ENCODE measurements at regions not wholly inside any gene's neighbourhood (a gene's known extent, or its start where the extent isn't known, plus 50 kb on each side); places are given as distances from the start of the nearest gene placed in this dataset.
A peak's percentile ranks its signal among the peaks of the same experiment; 100 is the strongest.
"Not testable (repeated sequence)": the region's sequence is repeated elsewhere in the genome, so short reads cannot be mapped to it uniquely, and the experiment has no call there.

GRCh38 chr2:87470381-87471380 is 277.2 kb upstream of the PLGLB2 start:
- H3K9me1 ChIP-seq (replicated peaks; ENCODE audit: control insufficient read depth, extremely low read depth, insufficient read depth, low read length); H3K9me3 ChIP-seq (replicated peaks; ENCODE audit: control insufficient read depth, insufficient read depth, low read length); H3K27me3 ChIP-seq (ENCODE audit: control insufficient read depth in 2 of 2, insufficient read depth in 2 of 2, low read length in 2 of 2); H2AFZ ChIP-seq (ENCODE audit: low read depth, low read length); H4K20me1 ChIP-seq (replicated peaks; ENCODE audit: control insufficient read depth, extremely low read depth, insufficient read depth, low read length); POLR2A ChIA-PET; H3K4me2 ChIP-seq (ENCODE audit: insufficient read depth, low read length); H3K36me3 ChIP-seq (ENCODE audit: control insufficient read depth in 2 of 2, extremely low read depth in 1 of 2, insufficient read depth in 2 of 2, low read length in 2 of 2); DNase-seq (ENCODE audit: low read depth, low spot score); H3K4me1 ChIP-seq (ENCODE audit: control insufficient read depth, extremely low read depth, insufficient read depth, low read length); CTCF ChIA-PET; intact Hi-C loops (cut with micrococcal nuclease); dilution Hi-C loops (cut with MboI; ENCODE audit: extremely low pct_ligation_motif_present, low sequenced_read_pairs); H3K9ac ChIP-seq (replicated peaks; ENCODE audit: extremely low read depth, insufficient read depth, low read length); H3K27ac ChIP-seq (ENCODE audit: insufficient read depth, low read depth, low read length); H3K4me3 ChIP-seq (replicated peaks in 1 of 3; ENCODE audit: insufficient read depth in 1 of 3, low read depth in 1 of 3, low read length in 3 of 3); BruUV-seq (replicated peaks): not testable (repeated sequence)
- H3K79me2 ChIP-seq (ENCODE audit: control insufficient read depth, insufficient read depth, low read length) = peaks cover 69% of the 10 kb centered on the region
- FAIRE-seq = peak; percentile 28

- H3K36me3 ChIP-seq (ENCODE audit: control insufficient read depth in 2 of 2, extremely low read depth in 1 of 2, insufficient read depth in 2 of 2, low read length in 2 of 2); H3K9me1 ChIP-seq (replicated peaks; ENCODE audit: control insufficient read depth, extremely low read depth, insufficient read depth, low read length); H3K27me3 ChIP-seq (ENCODE audit: control insufficient read depth in 2 of 2, insufficient read depth in 2 of 2, low read length in 2 of 2); H3K4me1 ChIP-seq (ENCODE audit: control insufficient read depth, extremely low read depth, insufficient read depth, low read length); H3K4me2 ChIP-seq (ENCODE audit: insufficient read depth, low read length); FAIRE-seq; POLR2A ChIA-PET; CTCF ChIA-PET; H3K4me3 ChIP-seq (replicated peaks in 1 of 3; ENCODE audit: insufficient read depth in 1 of 3, low read depth in 1 of 3, low read length in 3 of 3); H3K27ac ChIP-seq (ENCODE audit: insufficient read depth, low read depth, low read length); intact Hi-C loops (cut with micrococcal nuclease); dilution Hi-C loops (cut with MboI; ENCODE audit: extremely low pct_ligation_motif_present, low sequenced_read_pairs); H2AFZ ChIP-seq (ENCODE audit: low read depth, low read length); DNase-seq (ENCODE audit: low read depth, low spot score); H4K20me1 ChIP-seq (replicated peaks; ENCODE audit: control insufficient read depth, extremely low read depth, insufficient read depth, low read length); H3K9ac ChIP-seq (replicated peaks; ENCODE audit: extremely low read depth, insufficient read depth, low read length); BruUV-seq (replicated peaks); H3K9me3 ChIP-seq (replicated peaks; ENCODE audit: control insufficient read depth, insufficient read depth, low read length): not testable (repeated sequence)
- H3K79me2 ChIP-seq (ENCODE audit: control insufficient read depth, insufficient read depth, low read length) = peaks cover 66% of the 10 kb centered on the region
These were observed 276.4 kb upstream of the PLGLB2 start for GRCh38 chr2:87471478-87471877.

GRCh38 chr2:87476223-87476872 is 271.5 kb upstream of the PLGLB2 start:
- POLR2A ChIA-PET; dilution Hi-C loops (cut with MboI; ENCODE audit: extremely low pct_ligation_motif_present, low sequenced_read_pairs); intact Hi-C loops (cut with micrococcal nuclease); H3K4me1 ChIP-seq (ENCODE audit: control insufficient read depth, extremely low read depth, insufficient read depth, low read length); H3K9me3 ChIP-seq (replicated peaks; ENCODE audit: control insufficient read depth, insufficient read depth, low read length); H2AFZ ChIP-seq (ENCODE audit: low read depth, low read length); H4K20me1 ChIP-seq (replicated peaks; ENCODE audit: control insufficient read depth, extremely low read depth, insufficient read depth, low read length); H3K4me3 ChIP-seq (replicated peaks in 1 of 3; ENCODE audit: insufficient read depth in 1 of 3, low read depth in 1 of 3, low read length in 3 of 3); DNase-seq (ENCODE audit: low read depth, low spot score); H3K27me3 ChIP-seq (ENCODE audit: control insufficient read depth in 2 of 2, insufficient read depth in 2 of 2, low read length in 2 of 2); BruUV-seq (replicated peaks); H3K9me1 ChIP-seq (replicated peaks; ENCODE audit: control insufficient read depth, extremely low read depth, insufficient read depth, low read length); H3K4me2 ChIP-seq (ENCODE audit: insufficient read depth, low read length); H3K36me3 ChIP-seq (ENCODE audit: control insufficient read depth in 2 of 2, extremely low read depth in 1 of 2, insufficient read depth in 2 of 2, low read length in 2 of 2); H3K9ac ChIP-seq (replicated peaks; ENCODE audit: extremely low read depth, insufficient read depth, low read length); H3K27ac ChIP-seq (ENCODE audit: insufficient read depth, low read depth, low read length); CTCF ChIA-PET: not testable (repeated sequence)
- H3K79me2 ChIP-seq (ENCODE audit: control insufficient read depth, insufficient read depth, low read length) = peaks cover 71% of the 10 kb centered on the region
- peak; percentile 93 for FAIRE-seq

- H3K9me1 ChIP-seq (replicated peaks; ENCODE audit: control insufficient read depth, extremely low read depth, insufficient read depth, low read length); intact Hi-C loops (cut with micrococcal nuclease); H3K27ac ChIP-seq (ENCODE audit: insufficient read depth, low read depth, low read length); BruUV-seq (replicated peaks); H3K9me3 ChIP-seq (replicated peaks; ENCODE audit: control insufficient read depth, insufficient read depth, low read length); H4K20me1 ChIP-seq (replicated peaks; ENCODE audit: control insufficient read depth, extremely low read depth, insufficient read depth, low read length); CTCF ChIA-PET; H2AFZ ChIP-seq (ENCODE audit: low read depth, low read length); DNase-seq (ENCODE audit: low read depth, low spot score); H3K4me2 ChIP-seq (ENCODE audit: insufficient read depth, low read length); POLR2A ChIA-PET; H3K4me1 ChIP-seq (ENCODE audit: control insufficient read depth, extremely low read depth, insufficient read depth, low read length); H3K36me3 ChIP-seq (ENCODE audit: control insufficient read depth in 2 of 2, extremely low read depth in 1 of 2, insufficient read depth in 2 of 2, low read length in 2 of 2); H3K27me3 ChIP-seq (ENCODE audit: control insufficient read depth in 2 of 2, insufficient read depth in 2 of 2, low read length in 2 of 2); H3K4me3 ChIP-seq (replicated peaks in 1 of 3; ENCODE audit: insufficient read depth in 1 of 3, low read depth in 1 of 3, low read length in 3 of 3); FAIRE-seq; dilution Hi-C loops (cut with MboI; ENCODE audit: extremely low pct_ligation_motif_present, low sequenced_read_pairs); H3K9ac ChIP-seq (replicated peaks; ENCODE audit: extremely low read depth, insufficient read depth, low read length): not testable (repeated sequence)
- H3K79me2 ChIP-seq (ENCODE audit: control insufficient read depth, insufficient read depth, low read length) = peaks cover 67% of the 10 kb centered on the region
These were observed 271.0 kb upstream of the PLGLB2 start for GRCh38 chr2:87476936-87477335.
